H9 (cell line): ENCODE measurements at regions not wholly inside any gene's neighbourhood (a gene's known extent, or its start where the extent isn't known, plus 50 kb on each side); places are given as distances from the start of the nearest gene placed in this dataset.

Experiments used
- DNase-seq: peaks from one replicate; pipeline ENCODE4 v3.0.0-alpha.2; 2017
- H2AFZ ChIP-seq: one replicate; pipeline ENCODE4 v1.6.1; 2013; ENCODE audit warnings: mild to moderate bottlenecking, low read length, control low read depth, moderate library complexity
- H2AK5ac ChIP-seq: 2 replicates; pipeline ENCODE4 v1.6.1; 2013; ENCODE audit warnings: low read length, control low read depth, mixed read lengths; ENCODE audit not compliant: insufficient read length
- H2BK120ac ChIP-seq: one replicate; pipeline ENCODE4 v1.6.1; 2013; ENCODE audit warnings: low read depth, mild to moderate bottlenecking, low read length, control low read depth, inconsistent platforms; ENCODE audit not compliant: poor library complexity, severe bottlenecking
- H2BK12ac ChIP-seq: 2 replicates; pipeline ENCODE4 v1.6.1; 2013; ENCODE audit warnings: low read length, control low read depth, mixed read lengths, low read depth; ENCODE audit not compliant: insufficient read length
- H2BK15ac ChIP-seq: 2 replicates; pipeline ENCODE4 v1.6.1; 2013; ENCODE audit warnings: low read depth, low read length, control low read depth
- H2BK20ac ChIP-seq: one replicate; pipeline ENCODE4 v1.6.1; 2013; ENCODE audit warnings: low read depth, mild to moderate bottlenecking, low read length, control low read depth, inconsistent platforms; ENCODE audit not compliant: poor library complexity, severe bottlenecking
- H2BK5ac ChIP-seq: 2 replicates; pipeline ENCODE4 v1.6.1; 2013; ENCODE audit warnings: low read length, control low read depth, mixed read lengths; ENCODE audit not compliant: insufficient read length
- H3K14ac ChIP-seq: 2 replicates; pipeline ENCODE4 v1.6.1; 2013; ENCODE audit warnings: low read length, control low read depth; ENCODE audit not compliant: insufficient read depth
- H3K18ac ChIP-seq: 2 replicates; pipeline ENCODE4 v1.6.1; 2013; ENCODE audit warnings: low read depth, mild to moderate bottlenecking, mixed read lengths, low read length, control low read depth; ENCODE audit not compliant: insufficient read length
- H3K23ac ChIP-seq: 2 replicates; pipeline ENCODE4 v1.6.1; 2013; ENCODE audit warnings: low read length, control low read depth, mixed read lengths, low read depth; ENCODE audit not compliant: insufficient read length
- H3K23me2 ChIP-seq: 2 replicates; pipeline ENCODE4 v1.6.1; 2013; ENCODE audit warnings: low read depth, mild to moderate bottlenecking, mixed read lengths, low read length, control low read depth; ENCODE audit not compliant: insufficient read length, poor library complexity, severe bottlenecking
- H3K27ac ChIP-seq: 2 replicates; pipeline ENCODE4 v1.5.1; 2013; ENCODE audit warnings: low read length, control low read depth, mixed read lengths, low read depth; ENCODE audit not compliant: insufficient read length
- H3K27me3 ChIP-seq: 2 replicates; pipeline ENCODE4 v1.6.1; 2013; ENCODE audit warnings: low read length, control low read depth, inconsistent platforms; ENCODE audit not compliant: insufficient read depth
- H3K4ac ChIP-seq: 2 replicates; pipeline ENCODE4 v1.6.1; 2013; ENCODE audit warnings: low read depth, mild to moderate bottlenecking, control low read depth, inconsistent platforms, low read length, moderate library complexity
- H3K4me1 ChIP-seq: 2 replicates; pipeline ENCODE4 v1.6.1; 2013; ENCODE audit warnings: low read length, control low read depth, inconsistent platforms; ENCODE audit not compliant: insufficient read depth
- H3K4me2 ChIP-seq: 2 replicates; pipeline ENCODE4 v1.6.1; 2013; ENCODE audit warnings: low read length, control low read depth, mixed read lengths; ENCODE audit not compliant: insufficient read length, insufficient read depth
- H3K56ac ChIP-seq: 2 replicates; pipeline ENCODE4 v1.6.1; 2013; ENCODE audit warnings: low read depth, mild to moderate bottlenecking, mixed read lengths, low read length, control low read depth; ENCODE audit not compliant: insufficient read length
- H3K79me1 ChIP-seq: 2 replicates; pipeline ENCODE4 v1.6.1; 2013; ENCODE audit warnings: low read depth, mild to moderate bottlenecking, moderate library complexity, low read length, control low read depth, inconsistent platforms; ENCODE audit not compliant: insufficient read depth, poor library complexity, severe bottlenecking
- H3K79me2 ChIP-seq: 2 replicates; pipeline ENCODE4 v1.6.1; 2013; ENCODE audit warnings: low read length, control low read depth, inconsistent platforms; ENCODE audit not compliant: insufficient read depth
- H3K9ac ChIP-seq: 2 replicates; pipeline ENCODE4 v1.6.1; 2013; ENCODE audit warnings: low read length, control low read depth, mixed read lengths; ENCODE audit not compliant: insufficient read length; ENCODE audit errors: extremely low read depth
- H3K9me3 ChIP-seq: one replicate; pipeline ENCODE4 v1.6.1; 2013; ENCODE audit warnings: low read depth, low read length, inconsistent platforms; ENCODE audit not compliant: control insufficient read depth
- H3T11ph ChIP-seq: one replicate; pipeline ENCODE4 v1.6.1; 2013; ENCODE audit warnings: mild to moderate bottlenecking, low read length, control low read depth, inconsistent platforms
- H4K20me1 ChIP-seq: one replicate; pipeline ENCODE4 v1.6.1; 2013; ENCODE audit not compliant: control insufficient read depth, insufficient read length, insufficient read depth
- H4K5ac ChIP-seq: 2 replicates; pipeline ENCODE4 v1.6.1; 2013; ENCODE audit warnings: low read depth, mild to moderate bottlenecking, mixed read lengths, low read length, control low read depth; ENCODE audit not compliant: insufficient read length
- H4K8ac ChIP-seq: replicated peaks from 2 replicates; pipeline ENCODE4 v1.6.1; 2013; ENCODE audit warnings: low read length, control low read depth, mixed read lengths, low read depth; ENCODE audit not compliant: insufficient read length
- H4K91ac ChIP-seq: 2 replicates; pipeline ENCODE4 v1.6.1; 2013; ENCODE audit warnings: low read depth, mild to moderate bottlenecking, moderate library complexity, mixed read lengths, low read length, control low read depth; ENCODE audit not compliant: insufficient read length
- H3K27ac Mint-ChIP-seq, 3 experiments: 2 replicates in 2 of 3; 3 replicates in 1 of 3; pipeline ENCODE4 v1.8.0; 2020 to 2021; ENCODE audit warnings: mixed read lengths in 3 of 3, mild to moderate bottlenecking in 1 of 3, moderate library complexity in 1 of 3
- H3K27me3 Mint-ChIP-seq: 2 replicates; pipeline ENCODE4 v1.8.0; 2021; ENCODE audit warnings: low read depth, mild to moderate bottlenecking, moderate library complexity, mixed read lengths
- H3K36me3 Mint-ChIP-seq, 3 experiments: 2 replicates in 2 of 3; 3 replicates in 1 of 3; pipeline ENCODE4 v1.8.0; 2020 to 2021; ENCODE audit warnings: low read depth in 3 of 3, mixed read lengths in 3 of 3; ENCODE audit not compliant: insufficient read depth in 1 of 3
- H3K4me1 Mint-ChIP-seq, 2 experiments: 2 replicates each; pipeline ENCODE4 v1.8.0; 2020; ENCODE audit warnings: mixed read lengths in 2 of 2
- H3K4me3 Mint-ChIP-seq, 2 experiments: 2 replicates in 1 of 2; 3 replicates in 1 of 2; pipeline ENCODE4 v1.8.0; 2020 to 2021; ENCODE audit warnings: mild to moderate bottlenecking in 2 of 2, mixed read lengths in 2 of 2, moderate library complexity in 1 of 2
- H3K9me3 Mint-ChIP-seq, 2 experiments: 2 replicates in 1 of 2; 3 replicates in 1 of 2; pipeline ENCODE4 v1.8.0; 2020; ENCODE audit warnings: mild to moderate bottlenecking in 2 of 2, mixed read lengths in 2 of 2, moderate library complexity in 1 of 2
- WGBS: extraction: QIAGEN DNeasy Blood & Tissue Kit; methylation state at CpG from one replicate; pipeline ENCODE4 v1.1.7; 2013; ENCODE audit warnings: missing lambda C conversion rate, low lambda C conversion rate, mixed read lengths; ENCODE audit not compliant: insufficient read length; ENCODE audit errors: extremely low coverage; 5-methylcytosine and 5-hydroxymethylcytosine counted together
- TF ChIP-seq, protein P1 (sequence below): fragments of 200-600 bp; sonication (generic); conservative IDR thresholded peaks from 3 replicates; pipeline ENCODE4 v1.8.0; 2021; ENCODE audit warnings: antibody characterized with exemption, mild to moderate bottlenecking

DNA sequence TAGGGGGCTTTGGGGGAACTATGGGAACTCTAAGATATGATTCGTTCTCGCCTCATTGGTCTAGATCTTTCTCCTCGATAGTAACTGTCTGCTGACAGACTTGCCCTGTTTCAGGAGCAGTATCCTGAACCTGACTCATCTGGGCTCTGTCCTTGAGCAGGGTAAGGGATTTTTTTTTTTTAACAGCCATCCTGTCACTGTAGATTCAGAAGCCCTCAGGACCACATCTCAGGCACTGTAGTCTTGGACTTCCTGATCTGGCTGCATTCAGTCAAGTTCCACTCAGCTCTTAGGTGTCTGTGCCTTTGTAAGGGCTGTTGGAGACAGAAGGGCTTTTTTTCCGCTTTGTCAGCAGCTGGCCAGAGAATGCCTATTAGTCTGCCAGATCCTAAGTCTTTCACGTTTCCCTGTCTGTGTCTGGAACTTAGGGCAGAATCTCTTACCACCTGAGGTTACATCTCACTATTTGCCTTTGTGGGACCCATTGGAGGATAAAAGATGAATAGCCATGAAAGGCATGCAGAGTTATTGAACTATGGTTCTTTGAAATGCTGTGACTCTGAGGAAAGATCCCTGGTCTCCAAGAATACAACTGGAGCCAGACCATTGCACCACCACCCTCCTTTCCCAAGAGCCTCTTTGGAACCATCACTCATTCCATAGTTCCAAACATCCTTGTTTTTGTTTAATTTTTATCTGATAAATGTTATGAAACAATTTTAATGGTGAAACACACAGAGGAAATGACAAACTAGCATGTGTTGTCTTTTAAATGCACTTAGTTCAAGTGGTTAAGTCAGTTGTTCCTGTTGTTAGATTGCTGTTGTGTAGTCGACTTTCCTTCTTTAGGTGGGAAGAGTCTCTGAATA lies 49.7 kb upstream of the MACF1 start:
- no peaks in the 10 kb centered on the region for H4K20me1 ChIP-seq
- H3K23me2 ChIP-seq: no peaks in the 10 kb centered on the region
- no peak overlapping the region for H2AFZ ChIP-seq
- no peak overlapping the region for H4K8ac ChIP-seq
- peaks cover 8% of the 10 kb centered on the region; the same call in 1 of the 2 replicates for H3K79me2 ChIP-seq
- TF ChIP-seq, protein P1, sequence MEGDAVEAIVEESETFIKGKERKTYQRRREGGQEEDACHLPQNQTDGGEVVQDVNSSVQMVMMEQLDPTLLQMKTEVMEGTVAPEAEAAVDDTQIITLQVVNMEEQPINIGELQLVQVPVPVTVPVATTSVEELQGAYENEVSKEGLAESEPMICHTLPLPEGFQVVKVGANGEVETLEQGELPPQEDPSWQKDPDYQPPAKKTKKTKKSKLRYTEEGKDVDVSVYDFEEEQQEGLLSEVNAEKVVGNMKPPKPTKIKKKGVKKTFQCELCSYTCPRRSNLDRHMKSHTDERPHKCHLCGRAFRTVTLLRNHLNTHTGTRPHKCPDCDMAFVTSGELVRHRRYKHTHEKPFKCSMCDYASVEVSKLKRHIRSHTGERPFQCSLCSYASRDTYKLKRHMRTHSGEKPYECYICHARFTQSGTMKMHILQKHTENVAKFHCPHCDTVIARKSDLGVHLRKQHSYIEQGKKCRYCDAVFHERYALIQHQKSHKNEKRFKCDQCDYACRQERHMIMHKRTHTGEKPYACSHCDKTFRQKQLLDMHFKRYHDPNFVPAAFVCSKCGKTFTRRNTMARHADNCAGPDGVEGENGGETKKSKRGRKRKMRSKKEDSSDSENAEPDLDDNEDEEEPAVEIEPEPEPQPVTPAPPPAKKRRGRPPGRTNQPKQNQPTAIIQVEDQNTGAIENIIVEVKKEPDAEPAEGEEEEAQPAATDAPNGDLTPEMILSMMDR: no peak
- no peak overlapping the region for H3K4ac ChIP-seq
- peaks cover 40% of the 10 kb centered on the region for H3K4me1 ChIP-seq
- no peak overlapping the region for H3K9ac ChIP-seq
- no peaks in the 10 kb centered on the region for H3K27me3 ChIP-seq
- H4K5ac ChIP-seq: no peak overlapping the region
- no peak overlapping the region for H2BK20ac ChIP-seq
- H2AK5ac ChIP-seq: no peak overlapping the region
- Mint-ChIP-seq H3K4me1 (peaks cover 75 to 76% of the 10 kb centered on the region in 2 experiments), H3K27me3 (no peaks in the 10 kb centered on the region), H3K4me3 (no peak overlapping the region), H3K36me3 (peaks cover 3 to 7% (median 3%) of the 10 kb centered on the region in 3 experiments; a peak in 5 of 7 replicates), H3K9me3 (no peaks in the 10 kb centered on the region), H3K27ac (peak overlapping the region in 2 of 3 experiments; percentile 73 to 94; a peak in 4 of 7 replicates)
- H3K14ac ChIP-seq: no peak overlapping the region
- no peak overlapping the region for H2BK15ac ChIP-seq
- no peaks in the 10 kb centered on the region for H3K79me1 ChIP-seq
- H3K9me3 ChIP-seq: no peaks in the 10 kb centered on the region
- H3K4me2 ChIP-seq: no peak overlapping the region
- H3K23ac ChIP-seq: no peak overlapping the region
- no peak overlapping the region for H3K18ac ChIP-seq
- WGBS: no CpG with 5 or more reads among the region's 6 CpGs
- peak overlapping the region; percentile 9 for H3K27ac ChIP-seq
- no peak overlapping the region for H4K91ac ChIP-seq
- H2BK5ac ChIP-seq: no peak overlapping the region
- H3K56ac ChIP-seq: no peak overlapping the region
- H3T11ph ChIP-seq: no peak overlapping the region
- no peak overlapping the region for H2BK120ac ChIP-seq
- DNase-seq: no peak
- H2BK12ac ChIP-seq: no peak overlapping the region
